ENCODE measurements at regions not wholly inside any gene's neighbourhood (a gene's known extent, or its start where the extent isn't known, plus 50 kb on each side); places are given as distances from the start of the nearest gene placed in this dataset.

DNA sequence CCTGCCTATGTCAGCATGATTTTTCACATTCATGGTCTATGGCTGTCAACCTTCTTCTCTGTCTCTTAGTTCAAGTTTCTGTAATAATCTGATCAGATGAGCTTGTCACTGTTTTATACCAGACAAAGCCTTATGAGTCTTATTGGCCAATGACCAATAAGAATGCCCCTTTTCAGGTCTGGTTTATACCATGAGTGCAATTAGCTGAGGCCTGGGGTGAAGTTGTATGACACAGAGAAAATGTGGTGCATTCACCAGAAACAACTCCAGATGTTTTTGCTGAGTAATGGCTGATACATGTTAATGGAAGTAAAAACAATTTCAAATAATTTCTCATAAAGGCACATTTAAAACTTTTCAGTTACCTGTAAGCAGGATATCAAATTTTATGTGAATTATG is 218.6 kb upstream of the CDH8 start:
- TF ChIP-seq POLR2A (IDR thresholded peaks at IDR 0.05) (no peak), CTCF (IDR thresholded peaks at IDR 0.05) (no peak), POLR2AphosphoS5 (IDR thresholded peaks at IDR 0.05) (no peak), EP300 (IDR thresholded peaks at IDR 0.05) (no peak)
